ENCODE measurements at regions not wholly inside any gene's neighbourhood (a gene's known extent, or its start where the extent isn't known, plus 50 kb on each side); places are given as distances from the start of the nearest gene placed in this dataset.
"Not testable (repeated sequence)": the region's sequence is repeated elsewhere in the genome, so short reads cannot be mapped to it uniquely, and the experiment has no call there.

- no peak for DNase-seq
These were observed 874.4 kb downstream of the SLC6A15 start for GRCh38 chr12:84038242-84038641.

GRCh38 chr12:84036912-84037311 is 875.7 kb downstream of the SLC6A15 start:
- no peak for DNase-seq

GRCh38 chr12:84035766-84036165 is 876.8 kb downstream of the SLC6A15 start:
- no peak for DNase-seq

GRCh38 chr12:84034871-84035270 is 877.7 kb downstream of the SLC6A15 start:
- DNase-seq: no peak

- no peak for DNase-seq
These were observed 879.4 kb downstream of the SLC6A15 start for GRCh38 chr12:84033162-84033561.

- not testable (repeated sequence) for DNase-seq
These were observed 893.9 kb downstream of the SLC6A15 start for GRCh38 chr12:84018556-84019179.

- DNase-seq: no peak
These were observed 895.6 kb downstream of the SLC6A15 start for GRCh38 chr12:84016956-84017355.

- DNase-seq: no peak
These were observed 915.2 kb downstream of the SLC6A15 start for GRCh38 chr12:83997423-83997822.

- DNase-seq: no peak
These were observed 915.9 kb downstream of the SLC6A15 start for GRCh38 chr12:83996671-83997070.

- DNase-seq: no peak
These were observed 927.5 kb downstream of the SLC6A15 start for GRCh38 chr12:83985084-83985483.

GRCh38 chr12:83980398-83980797 is 932.2 kb downstream of the SLC6A15 start:
- no peak for DNase-seq

- no peak for DNase-seq
These were observed 932.8 kb downstream of the SLC6A15 start for GRCh38 chr12:83979785-83980184.

- DNase-seq: no peak
These were observed 940.8 kb downstream of the SLC6A15 start for GRCh38 chr12:83971781-83972180.

- no peak for DNase-seq
These were observed 951.8 kb downstream of the SLC6A15 start for GRCh38 chr12:83960767-83961166.

GRCh38 chr12:83958997-83959396 is 953.6 kb downstream of the SLC6A15 start:
- DNase-seq: no peak

- no peak for DNase-seq
These were observed 957.5 kb downstream of the SLC6A15 start for GRCh38 chr12:83954956-83955601.

GRCh38 chr12:83954071-83954789 is 958.4 kb downstream of the SLC6A15 start:
- DNase-seq: no peak

GRCh38 chr12:83945871-83946270 is 966.7 kb downstream of the SLC6A15 start:
- DNase-seq: no peak

GRCh38 chr12:83939718-83940117 is 972.9 kb downstream of the SLC6A15 start:
- DNase-seq: no peak

- no peak for DNase-seq
These were observed 979.0 kb downstream of the SLC6A15 start for GRCh38 chr12:83933615-83934014.

- DNase-seq: no peak
These were observed 980.6 kb downstream of the SLC6A15 start for GRCh38 chr12:83932011-83932410.

- DNase-seq: no peak
These were observed 981.1 kb downstream of the SLC6A15 start for GRCh38 chr12:83931451-83931850.

- DNase-seq: not testable (repeated sequence)
These were observed 982.8 kb downstream of the SLC6A15 start for GRCh38 chr12:83929792-83930191.
